HS-27A (cell line): ENCODE measurements at regions not wholly inside any gene's neighbourhood (a gene's known extent, or its start where the extent isn't known, plus 50 kb on each side); places are given as distances from the start of the nearest gene placed in this dataset.
A peak's percentile ranks its signal among the peaks of the same experiment; 100 is the strongest.
"Not testable (repeated sequence)": the region's sequence is repeated elsewhere in the genome, so short reads cannot be mapped to it uniquely, and the experiment has no call there.

Source experiments
- DNase-seq: peaks from one replicate; pipeline ENCODE4 v3.0.0-alpha.2; 2012; ENCODE audit warnings: low read depth, missing footprints

DNA sequence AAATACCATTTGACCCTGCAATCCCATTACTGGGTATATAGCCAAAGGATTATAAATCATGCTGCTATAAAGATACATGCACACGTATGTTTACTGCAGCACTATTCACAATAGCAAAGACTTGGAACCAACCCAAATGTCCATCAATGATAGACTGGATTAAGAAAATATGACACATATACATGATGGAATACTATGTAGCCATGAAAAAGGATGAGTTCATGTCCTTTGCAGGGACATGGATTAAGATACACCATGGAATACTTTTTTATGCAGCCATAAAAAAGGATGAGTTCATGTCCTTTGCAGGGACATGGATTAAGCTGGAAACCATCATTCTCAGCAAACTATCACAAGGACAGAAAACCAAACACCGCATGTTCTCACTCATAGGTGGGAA, 226.8 kb upstream of the CTNND2 start:
- not testable (repeated sequence) for DNase-seq

DNA sequence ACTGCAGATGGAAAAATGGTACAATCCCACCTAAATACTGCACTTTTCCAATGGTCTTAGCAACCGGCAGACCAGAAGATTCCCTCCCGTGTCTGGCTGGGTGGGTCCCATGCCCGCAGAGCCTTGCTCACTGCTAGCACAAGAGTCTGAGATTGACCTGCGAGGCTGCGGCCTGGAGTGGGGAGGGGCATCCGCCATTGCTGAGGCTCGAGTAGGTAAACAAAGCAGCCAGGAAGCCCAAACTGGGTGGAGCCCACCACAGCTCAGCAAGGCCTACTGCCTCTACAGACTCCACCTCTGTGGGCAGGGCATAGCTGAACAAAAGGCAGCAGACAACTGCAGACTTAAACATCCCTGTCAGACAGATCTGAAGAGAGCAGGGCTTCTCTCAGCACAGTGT, 221.6 kb upstream of the CTNND2 start:
- DNase-seq, result no peak

DNA sequence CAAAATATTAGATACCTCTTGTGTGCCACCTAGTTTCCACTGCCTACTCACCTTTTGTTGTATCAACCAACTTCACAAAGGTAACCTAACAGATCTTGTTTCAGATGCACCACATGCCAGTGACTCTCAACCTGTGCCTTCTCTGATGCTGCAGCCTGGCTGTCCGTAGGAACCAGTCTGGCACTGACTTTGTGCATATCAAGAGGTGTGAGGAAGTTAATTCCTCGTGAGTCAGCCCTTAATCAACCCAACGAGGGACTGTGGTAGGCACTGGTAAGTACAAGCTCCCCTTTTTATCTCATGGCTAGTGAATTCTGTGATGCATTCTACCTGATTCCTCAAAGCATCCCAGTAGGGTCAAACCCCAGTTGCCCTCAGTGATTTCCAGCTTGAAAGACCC, 215.4 kb upstream of the CTNND2 start:
- no peak for DNase-seq

DNA sequence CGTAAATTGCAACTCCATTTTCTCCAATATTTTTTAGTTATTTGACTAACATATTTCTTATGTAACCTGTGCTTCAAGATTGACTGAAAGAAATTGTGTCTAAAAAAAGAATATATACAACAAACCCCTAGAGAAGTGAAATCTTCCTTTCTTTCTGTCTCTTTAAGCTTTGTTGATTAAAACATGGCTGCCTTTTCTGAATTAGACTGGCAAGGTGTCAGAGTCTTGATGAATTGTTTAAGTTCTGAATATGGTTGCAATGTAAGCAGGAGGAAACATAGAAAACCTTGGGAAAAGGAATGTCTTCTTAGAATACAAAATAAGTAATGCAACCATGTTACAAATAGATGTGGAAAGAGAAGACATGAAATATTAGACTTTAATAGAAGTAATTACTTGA, 209.8 kb upstream of the CTNND2 start:
- DNase-seq, result no peak

DNA sequence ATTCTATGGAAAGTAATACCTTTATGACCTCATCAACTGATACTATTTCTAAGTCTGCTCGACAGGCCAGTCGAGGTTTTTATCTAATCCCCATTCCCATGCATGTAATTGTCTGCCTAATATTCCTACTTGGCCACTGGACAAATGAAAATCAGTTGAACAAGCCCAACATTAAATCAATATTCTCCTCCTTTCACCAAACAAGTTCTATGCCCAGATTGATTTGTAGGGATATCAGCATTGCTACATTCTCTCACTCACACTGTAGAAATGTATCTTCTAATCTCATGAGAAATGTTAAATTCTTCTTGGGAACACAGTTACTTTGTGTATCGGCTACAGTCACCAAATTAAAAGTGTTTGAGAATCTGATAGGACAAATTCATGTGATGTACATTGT, 208.8 kb upstream of the CTNND2 start:
- no peak for DNase-seq

DNA sequence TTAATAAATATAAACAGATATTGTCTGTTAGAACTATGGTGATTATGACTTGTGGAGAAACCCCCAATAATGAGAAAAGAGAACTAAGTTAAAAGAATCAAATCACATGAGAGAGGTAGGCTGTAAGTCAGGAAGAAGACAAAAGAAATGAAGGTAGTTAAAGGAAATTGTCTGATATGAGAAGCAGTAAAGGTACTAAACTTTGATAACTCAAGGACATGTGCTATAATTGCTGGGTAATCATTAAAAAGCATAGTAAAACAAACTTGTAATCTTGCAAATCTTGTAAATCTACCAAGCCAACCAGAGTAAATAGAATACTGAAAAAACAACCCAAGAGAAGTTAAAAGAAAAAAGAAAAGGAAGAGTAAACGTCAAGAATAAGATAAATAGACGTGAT, 207.0 kb upstream of the CTNND2 start:
- DNase-seq, result no peak

DNA sequence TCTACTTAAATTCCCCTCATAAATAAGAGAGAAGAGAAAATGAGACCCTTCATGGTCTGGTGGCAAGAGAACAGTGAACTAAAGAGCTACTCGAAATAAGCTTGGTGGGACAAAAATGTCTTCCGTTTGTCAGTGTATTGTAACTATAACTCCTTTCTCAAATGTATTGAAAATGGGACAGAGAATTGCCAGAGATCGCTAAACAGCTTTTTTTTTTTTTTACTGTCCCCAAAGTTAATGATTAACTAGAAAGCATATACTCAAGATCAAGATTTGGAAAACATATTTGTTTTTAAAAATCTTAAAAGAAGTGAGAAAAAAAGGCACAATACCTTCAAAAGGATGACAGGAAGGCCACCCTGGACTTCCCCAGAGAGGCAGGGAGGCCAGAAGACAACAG, 206.4 kb upstream of the CTNND2 start:
- DNase-seq, result no peak

DNA sequence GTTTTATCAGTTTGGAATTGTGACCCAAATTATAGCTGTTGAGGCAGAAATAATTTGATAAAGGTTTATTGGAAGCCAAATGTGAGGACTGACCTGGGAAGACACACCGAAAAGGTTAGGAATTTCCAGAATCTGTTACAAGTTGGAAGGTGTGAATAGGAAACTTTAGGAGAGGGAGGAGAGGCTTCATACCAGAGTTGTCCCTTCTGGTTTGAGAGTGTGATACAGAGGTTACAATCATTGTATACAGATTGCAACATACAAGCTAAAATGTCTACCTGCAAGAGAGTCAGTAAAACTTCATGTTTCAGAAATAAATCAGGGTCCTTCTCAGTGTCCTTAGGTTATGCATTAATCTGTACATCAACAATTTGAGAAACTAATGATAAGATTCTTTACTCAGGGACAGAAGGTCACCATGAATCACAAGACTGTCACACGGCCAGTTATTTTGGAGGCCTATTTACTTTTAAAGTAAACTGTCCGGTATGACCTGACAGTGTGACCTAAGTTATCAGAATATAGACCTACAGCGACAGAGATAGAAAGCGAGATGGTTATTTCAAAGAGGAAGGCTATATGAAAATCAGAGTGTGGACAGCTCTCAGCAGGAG, 204.9 kb upstream of the CTNND2 start:
- DNase-seq, result no peak

DNA sequence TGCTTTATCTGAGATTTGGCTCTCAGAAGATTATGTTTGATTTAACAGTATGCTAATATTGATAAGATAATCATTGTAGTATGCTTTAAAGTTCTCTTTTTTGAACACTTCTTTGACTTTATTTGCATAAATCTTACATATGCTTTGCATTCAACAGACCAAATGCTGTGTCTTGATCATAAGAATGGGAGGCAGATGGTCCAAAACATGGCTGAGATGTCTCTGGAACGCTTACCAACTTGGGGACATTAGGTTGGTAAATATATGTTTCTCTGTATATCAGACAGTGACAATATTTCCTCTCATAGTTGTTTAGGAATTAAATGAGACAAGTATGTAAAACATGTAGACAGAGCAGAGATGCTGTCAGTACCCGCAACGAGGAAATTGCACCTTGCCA, 197.9 kb upstream of the CTNND2 start:
- DNase-seq, result no peak

DNA sequence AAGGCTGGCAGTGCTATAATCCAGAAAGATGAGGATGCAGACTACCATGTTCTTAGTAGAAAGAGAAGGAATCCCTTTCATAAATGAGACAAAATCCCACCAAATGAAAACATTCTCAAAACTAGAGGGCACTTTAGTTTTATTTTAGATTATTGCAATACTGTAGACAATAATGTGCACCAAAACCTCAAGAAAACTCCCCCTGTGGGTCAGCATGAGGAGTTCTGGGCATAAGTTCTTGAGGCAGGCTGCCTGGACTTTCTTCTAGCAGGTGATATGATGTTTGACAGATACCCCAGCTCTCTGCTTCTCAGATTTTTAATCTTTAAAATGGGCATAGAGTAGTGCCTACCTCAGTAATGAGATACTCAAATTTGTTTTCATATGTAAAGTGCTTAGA, 196.3 kb upstream of the CTNND2 start:
- DNase-seq, result no peak

DNA sequence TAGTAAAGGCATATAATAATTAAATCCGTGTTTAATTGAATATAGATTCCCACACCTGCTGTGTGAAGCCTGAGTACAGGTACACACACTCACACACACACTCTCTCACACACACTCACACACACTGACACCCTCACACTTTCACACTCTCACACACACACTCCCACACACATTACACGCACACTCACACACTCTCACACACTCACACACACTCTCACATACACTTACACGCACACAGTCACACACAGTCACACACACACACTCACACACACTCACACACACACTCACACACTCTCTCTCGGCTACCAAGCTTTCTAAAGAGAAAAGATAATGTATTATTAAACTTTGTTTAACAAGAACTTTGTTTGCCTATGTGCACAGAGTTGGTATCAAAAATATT, 195.1 kb upstream of the CTNND2 start:
- no peak for DNase-seq

DNA sequence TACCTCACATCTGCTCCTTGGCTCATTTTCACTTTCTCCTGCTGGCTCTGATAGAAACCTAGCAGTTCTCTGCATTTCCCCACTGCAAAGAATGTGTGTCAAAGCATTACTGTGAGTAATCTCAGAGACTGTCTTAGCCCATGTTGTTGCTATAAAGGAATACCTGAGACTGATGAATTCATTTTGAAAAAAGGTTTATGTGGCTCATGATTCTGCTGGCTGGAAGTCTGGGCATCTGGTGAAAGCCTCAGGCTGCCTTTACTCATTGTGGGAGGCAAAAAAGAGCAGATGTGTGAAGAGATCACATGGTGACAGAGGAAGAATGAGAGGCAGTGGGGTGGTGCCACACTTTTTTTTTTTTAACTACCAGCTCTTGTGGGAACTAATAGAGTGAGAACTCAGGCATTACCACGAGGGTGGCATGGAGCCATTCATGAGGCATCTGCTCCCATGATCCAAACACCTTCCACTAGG, 191.6 kb upstream of the CTNND2 start:
- DNase-seq, result no peak

DNA sequence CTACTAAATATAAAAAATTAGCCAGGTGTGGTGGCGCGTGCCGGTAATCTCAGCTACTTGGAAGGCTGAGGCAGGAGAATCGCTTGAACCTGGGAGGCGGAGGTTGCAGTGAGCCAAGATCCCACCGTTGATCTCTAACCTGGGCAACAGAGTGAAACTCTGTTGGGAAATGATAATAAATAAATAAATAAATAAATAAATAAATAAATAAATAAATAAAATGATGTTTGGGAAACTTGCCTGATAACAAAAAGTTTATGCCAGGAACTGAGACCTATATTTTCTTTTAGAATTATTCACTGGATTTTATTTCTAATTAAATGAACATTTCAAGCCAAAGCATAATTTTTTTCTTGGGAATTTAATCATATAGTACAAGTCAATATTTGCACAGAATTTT, 189.3 kb upstream of the CTNND2 start:
- no peak for DNase-seq

DNA sequence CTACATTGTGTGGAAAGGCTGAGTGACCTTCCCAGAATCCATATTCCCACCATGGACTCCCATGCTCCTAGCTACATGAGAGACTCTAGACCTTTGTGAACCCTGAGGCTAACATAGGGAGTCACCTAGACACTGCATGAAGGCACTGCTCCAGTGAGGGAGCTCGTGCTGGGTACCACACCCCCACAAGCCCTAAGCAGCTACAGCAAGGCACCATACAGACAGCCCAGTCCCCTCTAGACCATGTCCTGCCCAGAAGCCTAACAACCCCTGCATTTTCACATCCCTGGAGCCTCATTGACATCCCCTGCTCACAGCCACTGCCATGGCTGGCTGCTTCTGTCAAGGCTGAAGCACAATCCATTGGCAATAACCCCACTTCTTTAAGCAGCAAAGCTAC, 176.5 kb upstream of the CTNND2 start:
- DNase-seq, result no peak

DNA sequence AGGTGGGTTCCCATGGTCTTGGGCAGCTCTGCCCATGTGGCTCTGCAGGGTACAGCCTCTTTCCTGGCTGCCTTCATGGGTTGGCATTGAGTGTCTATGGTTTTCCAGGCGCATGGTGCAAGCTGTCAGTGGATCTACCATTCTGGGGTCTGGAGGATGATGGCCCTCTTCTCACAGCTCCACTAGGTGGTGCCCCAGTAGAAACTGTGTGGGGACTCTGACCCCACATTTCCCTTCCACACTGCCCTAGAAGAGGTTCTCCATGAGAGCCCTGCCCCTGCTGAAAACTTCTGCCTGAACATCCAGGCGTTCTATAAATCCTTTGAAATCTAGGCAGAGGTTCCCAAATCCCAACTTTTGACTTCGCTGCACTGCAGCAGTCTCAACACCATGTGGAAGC, 174.0 kb upstream of the CTNND2 start:
- DNase-seq, result not testable (repeated sequence)

DNA sequence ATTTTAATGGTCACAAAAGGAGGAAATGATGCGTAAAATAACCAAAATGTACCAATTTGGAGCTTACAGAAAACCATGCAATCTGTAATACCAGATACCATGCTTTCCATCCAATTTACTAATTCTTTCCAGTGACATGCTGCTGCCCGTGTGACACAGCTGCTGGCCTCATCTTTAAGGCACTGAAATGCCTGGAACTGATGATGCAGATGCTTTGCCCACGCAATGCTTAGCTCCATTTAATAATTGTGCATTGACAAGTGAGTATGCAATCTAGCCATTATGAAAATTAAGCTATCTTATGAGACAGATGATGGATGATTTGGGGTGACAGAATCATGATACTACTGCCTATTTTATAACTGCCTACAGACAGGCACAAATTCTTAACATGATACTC, 169.2 kb upstream of the CTNND2 start:
- no peak for DNase-seq

DNA sequence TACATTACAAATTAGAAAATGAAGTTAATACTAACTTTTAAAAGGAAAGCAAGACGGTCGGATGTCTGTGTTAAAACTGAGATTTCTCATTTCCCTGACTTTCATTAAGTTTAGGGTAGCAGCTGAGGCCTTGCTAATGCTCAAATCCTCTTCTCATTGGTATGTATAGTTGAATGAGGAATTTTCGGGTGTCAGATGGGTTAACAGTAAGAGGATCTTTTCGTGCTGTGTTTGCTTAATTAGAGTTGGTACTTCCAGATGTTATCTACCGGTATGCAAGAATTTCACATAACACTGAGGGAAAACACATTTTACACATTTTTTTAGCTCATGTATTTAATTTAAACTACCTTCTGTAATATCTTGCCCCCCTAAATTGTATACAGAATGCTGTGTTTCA, 168.2 kb upstream of the CTNND2 start:
- no peak for DNase-seq

DNA sequence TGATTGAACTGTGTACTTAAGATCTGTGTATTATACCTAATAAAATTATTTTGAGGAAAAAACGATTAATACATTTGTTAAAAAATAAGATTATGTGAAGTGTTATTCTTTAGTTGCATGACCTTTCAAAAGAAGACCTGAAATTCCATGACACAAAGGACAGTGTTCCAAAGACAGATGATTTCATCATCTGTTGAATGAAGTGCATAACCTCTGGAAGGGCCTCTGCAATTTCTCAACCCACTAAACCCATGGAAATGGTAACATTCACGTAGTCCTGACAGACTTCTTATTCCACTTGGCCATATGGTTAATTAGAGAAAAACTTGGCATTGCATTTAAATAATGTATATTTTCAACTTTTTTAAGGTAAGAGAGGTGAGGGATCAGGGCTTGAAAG, 167.2 kb upstream of the CTNND2 start:
- DNase-seq, result no peak

DNA sequence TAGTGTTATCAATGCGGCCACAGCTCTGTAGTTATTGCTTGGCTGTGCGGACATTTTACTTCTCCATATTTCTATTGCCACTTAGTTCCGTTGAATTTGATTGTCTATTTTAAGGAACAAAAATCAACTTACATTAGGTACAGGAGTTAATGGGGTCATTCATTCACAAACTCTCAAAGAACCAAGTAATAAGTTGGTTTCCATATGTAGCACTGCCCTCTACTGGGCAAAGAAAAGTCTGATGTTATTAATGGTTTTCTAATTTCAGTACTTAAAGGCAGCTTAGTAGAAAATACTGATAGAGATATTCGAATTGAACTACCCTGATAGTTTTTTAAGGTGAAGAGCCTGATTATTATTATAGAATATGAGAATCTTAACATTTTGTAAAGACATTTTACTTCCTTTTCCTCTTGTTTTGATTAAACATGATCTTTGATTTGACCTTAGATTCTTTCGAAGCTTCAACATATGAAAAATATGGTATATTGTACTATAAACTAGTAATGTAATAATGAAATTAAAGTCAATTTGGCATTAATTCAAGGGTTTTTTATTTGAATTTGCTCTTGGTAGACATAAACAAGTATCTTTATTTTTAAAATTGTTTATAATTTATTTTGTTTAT, 119.5 kb upstream of the CTNND2 start:
- peak; percentile 19 for DNase-seq

DNA sequence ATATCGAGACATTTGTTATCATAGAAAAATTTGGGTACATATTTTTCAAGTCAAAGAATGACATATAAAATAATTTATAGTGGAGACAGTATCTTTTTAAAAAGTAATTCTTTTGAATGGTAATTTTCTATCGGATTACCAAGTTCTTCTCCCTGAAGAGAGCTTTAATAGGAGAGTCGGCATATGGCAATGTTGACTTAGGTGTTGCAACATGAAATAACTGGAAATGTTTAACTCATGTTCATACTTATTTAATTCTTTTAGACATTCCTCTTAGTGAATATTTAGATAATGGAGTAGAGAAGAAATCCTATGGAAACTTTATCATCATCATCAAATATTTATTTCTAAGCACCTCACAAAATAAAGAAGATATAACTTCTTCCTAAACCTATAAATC, 118.2 kb upstream of the CTNND2 start:
- no peak for DNase-seq

DNA sequence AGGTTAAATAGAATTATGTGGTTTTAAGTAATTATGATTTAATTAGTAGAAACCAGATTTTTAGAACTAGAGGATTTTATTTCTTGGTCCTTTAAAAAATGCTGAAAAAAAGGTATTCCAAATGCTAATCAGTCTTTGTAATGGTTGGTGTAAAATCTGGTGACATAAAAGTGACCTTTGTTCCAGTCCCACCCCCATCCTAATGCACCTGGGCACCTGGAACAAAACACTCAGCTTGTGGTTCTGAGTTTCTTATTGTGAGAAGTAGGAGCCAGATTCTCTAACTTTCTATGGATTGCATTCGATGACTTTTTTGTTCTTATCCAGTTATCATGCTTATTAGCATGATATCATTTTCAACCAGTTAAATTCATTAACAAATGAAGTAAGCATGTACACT, 115.1 kb upstream of the CTNND2 start:
- DNase-seq, result no peak

DNA sequence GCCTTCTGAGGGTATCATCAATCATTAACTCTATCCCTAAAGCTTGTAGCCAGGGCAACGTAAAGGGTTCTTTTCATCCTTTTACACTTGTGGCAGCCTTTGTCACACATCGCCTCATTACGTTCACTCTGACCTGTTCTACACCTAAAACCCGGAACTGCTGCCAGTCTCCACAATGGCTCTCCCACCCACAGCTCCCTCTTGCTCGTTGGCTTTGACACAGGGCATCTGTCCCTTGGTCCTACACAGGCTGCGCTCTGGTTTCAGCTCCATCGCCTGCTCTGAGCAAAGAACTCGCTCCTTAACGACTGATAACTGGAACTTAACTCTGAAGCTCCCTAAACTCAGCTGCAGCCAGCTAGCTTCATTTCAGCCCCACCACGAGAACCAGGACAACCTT, 112.8 kb upstream of the CTNND2 start:
- DNase-seq, result no peak

DNA sequence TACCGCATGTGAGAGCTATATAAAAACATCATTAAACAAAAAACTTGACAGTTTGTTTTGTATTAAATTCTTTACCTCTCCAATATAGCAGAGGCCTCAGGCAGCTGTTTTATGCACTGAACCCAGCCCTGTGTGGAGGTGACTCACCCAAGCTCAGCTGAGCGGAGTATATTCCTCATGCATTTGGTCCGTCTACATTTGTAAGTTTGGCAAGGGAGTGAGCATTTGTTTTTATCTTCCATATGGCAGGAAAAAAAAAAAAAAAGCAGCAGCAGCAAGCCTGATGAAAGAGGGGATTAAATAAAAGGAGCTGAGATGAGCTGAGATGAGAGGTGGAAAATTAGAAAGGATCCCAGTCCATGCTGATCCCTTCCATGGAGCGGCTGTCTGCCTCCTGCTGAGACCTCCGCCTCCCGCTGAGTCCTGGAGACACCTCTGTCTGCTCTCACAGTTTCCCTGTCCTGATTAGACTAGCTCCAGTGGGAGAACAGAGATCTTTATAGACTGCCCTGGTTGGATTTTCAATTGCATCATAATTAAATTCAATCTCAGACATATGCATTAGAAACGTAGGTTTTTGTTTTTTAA, 112.0 kb upstream of the CTNND2 start:
- no peak for DNase-seq

DNA sequence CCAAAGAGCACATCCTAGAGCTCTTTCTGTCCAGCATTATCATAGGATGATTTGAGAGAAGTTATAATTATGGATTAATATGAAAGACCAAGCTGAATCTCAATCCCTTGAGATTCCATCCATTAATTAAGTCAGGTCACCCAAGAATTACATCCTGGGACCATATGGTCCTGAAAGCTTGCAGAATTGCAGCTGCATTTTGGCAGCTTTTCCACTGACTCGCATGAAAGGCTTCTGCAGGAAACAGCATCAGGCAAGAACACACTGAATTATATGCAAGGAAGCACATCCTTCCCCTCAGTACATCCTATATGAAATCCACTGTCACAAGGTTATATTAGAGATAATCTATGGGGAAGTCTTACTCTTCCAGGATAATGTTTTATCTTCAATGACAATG, 109.1 kb upstream of the CTNND2 start:
- DNase-seq, result no peak
